SJCRH30 (cell line): ENCODE measurements at regions not wholly inside any gene's neighbourhood (a gene's known extent, or its start where the extent isn't known, plus 50 kb on each side); places are given as distances from the start of the nearest gene placed in this dataset.

ENCODE experiments used
- DNase-seq, 2 experiments: peaks; one replicate each; pipeline ENCODE4 v3.0.0-alpha.2; 2015 to 2020
- H3K27ac ChIP-seq: fragments of 250-450 bp; sonication (Bioruptor Pico); 2 replicates; pipeline ENCODE4 v1.5.1; 2020; ENCODE audit warnings: mild to moderate bottlenecking, moderate library complexity
- H3K27me3 ChIP-seq: fragments of 250-450 bp; sonication (Bioruptor Pico); 2 replicates; pipeline ENCODE4 v1.5.1; 2020; ENCODE audit warnings: mild to moderate bottlenecking, moderate library complexity
- H3K36me3 ChIP-seq: fragments of 250-450 bp; sonication (Bioruptor Pico); 2 replicates; pipeline ENCODE4 v1.5.1; 2020; ENCODE audit warnings: mild to moderate bottlenecking, moderate library complexity
- H3K4me1 ChIP-seq: fragments of 250-450 bp; sonication (Bioruptor Pico); 2 replicates; pipeline ENCODE4 v1.5.1; 2020; ENCODE audit warnings: mild to moderate bottlenecking, moderate library complexity
- H3K4me3 ChIP-seq: fragments of 250-450 bp; sonication (Bioruptor Pico); 2 replicates; pipeline ENCODE4 v1.5.1; 2020; ENCODE audit warnings: mild to moderate bottlenecking, moderate library complexity
- H3K9me3 ChIP-seq: fragments of 250-450 bp; sonication (Bioruptor Pico); replicated peaks from 2 replicates; pipeline ENCODE4 v1.5.1; 2020; ENCODE audit warnings: mild to moderate bottlenecking, moderate library complexity

GRCh38 chrX:93598076-93598475 is 75.3 kb downstream of the NAP1L3 start:
- DNase-seq = no peak
- Histone ChIP-seq H3K4me3 (no peak overlapping the region), H3K27ac (no peak overlapping the region), H3K36me3 (no peaks in the 10 kb centered on the region), H3K27me3 (no peaks in the 10 kb centered on the region), H3K4me1 (no peaks in the 10 kb centered on the region), H3K9me3 (no peaks in the 10 kb centered on the region)

- Histone ChIP-seq H3K4me3 (no peak overlapping the region), H3K27me3 (no peaks in the 10 kb centered on the region), H3K9me3 (no peaks in the 10 kb centered on the region), H3K36me3 (no peaks in the 10 kb centered on the region), H3K4me1 (no peaks in the 10 kb centered on the region), H3K27ac (no peak overlapping the region)
- DNase-seq = peak in 1 of 2 experiments; percentile 0
Measured at GRCh38 chrX:93594780-93595179, 78.6 kb downstream of the NAP1L3 start.

GRCh38 chrX:93593966-93594365 is 79.4 kb downstream of the NAP1L3 start:
- no peak overlapping the region for H3K4me3 ChIP-seq
- H3K4me1 ChIP-seq = no peaks in the 10 kb centered on the region
- DNase-seq = no peak

GRCh38 chrX:93591398-93591797 is 82.0 kb downstream of the NAP1L3 start:
- Histone ChIP-seq H3K27me3 (no peaks in the 10 kb centered on the region), H3K4me1 (no peaks in the 10 kb centered on the region), H3K27ac (no peak overlapping the region), H3K36me3 (no peaks in the 10 kb centered on the region), H3K9me3 (no peaks in the 10 kb centered on the region), H3K4me3 (no peak overlapping the region)
- no peak for DNase-seq

More at GRCh38 chrX:93593966-93594365, 79.4 kb downstream of the NAP1L3 start:
- H3K27me3 ChIP-seq = no peaks in the 10 kb centered on the region
- no peaks in the 10 kb centered on the region for H3K36me3 ChIP-seq
- H3K9me3 ChIP-seq = no peaks in the 10 kb centered on the region
- H3K27ac ChIP-seq = no peak overlapping the region

- H3K4me1 ChIP-seq = no peaks in the 10 kb centered on the region
Measured at GRCh38 chrX:93585661-93586060, 87.7 kb downstream of the NAP1L3 start.

GRCh38 chrX:93580634-93581033 is 92.7 kb downstream of the NAP1L3 start:
- H3K27ac ChIP-seq = no peak overlapping the region
- H3K36me3 ChIP-seq = no peaks in the 10 kb centered on the region
- no peaks in the 10 kb centered on the region for H3K4me1 ChIP-seq
- no peak overlapping the region for H3K4me3 ChIP-seq
- no peak for DNase-seq
- H3K9me3 ChIP-seq = no peaks in the 10 kb centered on the region
- no peaks in the 10 kb centered on the region for H3K27me3 ChIP-seq

More at GRCh38 chrX:93585661-93586060, 87.7 kb downstream of the NAP1L3 start:
- DNase-seq = no peak
- Histone ChIP-seq H3K4me3 (no peak overlapping the region), H3K27me3 (no peaks in the 10 kb centered on the region), H3K27ac (no peak overlapping the region), H3K9me3 (no peaks in the 10 kb centered on the region), H3K36me3 (no peaks in the 10 kb centered on the region)

GRCh38 chrX:93538575-93538974 is 134.8 kb downstream of the NAP1L3 start:
- Histone ChIP-seq H3K36me3 (no peaks in the 10 kb centered on the region), H3K27me3 (no peaks in the 10 kb centered on the region), H3K27ac (no peak overlapping the region), H3K4me1 (no peaks in the 10 kb centered on the region), H3K4me3 (no peak overlapping the region), H3K9me3 (no peaks in the 10 kb centered on the region)
- peak in 1 of 2 experiments; percentile 6 for DNase-seq

GRCh38 chrX:93528917-93529316 is 144.5 kb downstream of the NAP1L3 start:
- no peak for DNase-seq
- H3K27me3 ChIP-seq = no peaks in the 10 kb centered on the region
- no peaks in the 10 kb centered on the region for H3K36me3 ChIP-seq
- no peaks in the 10 kb centered on the region for H3K9me3 ChIP-seq
- H3K27ac ChIP-seq = no peak overlapping the region
- no peaks in the 10 kb centered on the region for H3K4me1 ChIP-seq
- H3K4me3 ChIP-seq = no peak overlapping the region
